ENCODE measurements at regions not wholly inside any gene's neighbourhood (a gene's known extent, or its start where the extent isn't known, plus 50 kb on each side); places are given as distances from the start of the nearest gene placed in this dataset.

- no peaks in the 10 kb centered on the region for H4K20me1 ChIP-seq (ENCODE audit: insufficient read depth, low read length, poor library complexity, severe bottlenecking)
- TF ChIP-seq CTCF (conservative IDR thresholded peaks at IDR 0.05; ENCODE audit: low read length), result no peak
- no peak for TF ChIP-seq EZH2phosphoT487 (IDR thresholded peaks at IDR 0.05; ENCODE audit: borderline replicate concordance)
- no peaks in the 10 kb centered on the region for H3K9me2 ChIP-seq (replicated peaks; ENCODE audit: low read depth, low read length)
- H3K9me3 ChIP-seq (ENCODE audit: insufficient read depth, low read depth, low read length), result peaks cover 20% of the 10 kb centered on the region; the same call in 1 of the 2 replicates
- H3F3A ChIP-seq (ENCODE audit: low read depth), result no peaks in the 10 kb centered on the region
- no peak overlapping the region for H3K4me2 ChIP-seq (ENCODE audit: low read depth, low read length, poor library complexity, severe bottlenecking)
- no peak overlapping the region for H3K9ac ChIP-seq (ENCODE audit: low read depth, low read length, poor library complexity, severe bottlenecking)
- no peaks in the 10 kb centered on the region for H3K36me3 ChIP-seq (ENCODE audit: insufficient read depth, low read length)
- no peak overlapping the region for H2AFZ ChIP-seq (ENCODE audit: low read length)
- H3K4me1 ChIP-seq (ENCODE audit: insufficient read depth, low read length, poor library complexity, severe bottlenecking), result no peaks in the 10 kb centered on the region
- no peak overlapping the region for H3K4me3 ChIP-seq (ENCODE audit: low read length, poor library complexity, severe bottlenecking)
- no peaks in the 10 kb centered on the region for H3K27me3 ChIP-seq (ENCODE audit: insufficient read depth, low read length, poor library complexity, severe bottlenecking)
- no peaks in the 10 kb centered on the region for H3K79me2 ChIP-seq (ENCODE audit: insufficient read depth, low read length)
These were observed 288.5 kb downstream of the TCERG1L start for GRCh38 chr10:131022981-131023380.

GRCh38 chr10:131024259-131025131, 287.0 kb downstream of the TCERG1L start:
- no peaks in the 10 kb centered on the region for H3K4me1 ChIP-seq (ENCODE audit: insufficient read depth, low read length, poor library complexity, severe bottlenecking)

DNA sequence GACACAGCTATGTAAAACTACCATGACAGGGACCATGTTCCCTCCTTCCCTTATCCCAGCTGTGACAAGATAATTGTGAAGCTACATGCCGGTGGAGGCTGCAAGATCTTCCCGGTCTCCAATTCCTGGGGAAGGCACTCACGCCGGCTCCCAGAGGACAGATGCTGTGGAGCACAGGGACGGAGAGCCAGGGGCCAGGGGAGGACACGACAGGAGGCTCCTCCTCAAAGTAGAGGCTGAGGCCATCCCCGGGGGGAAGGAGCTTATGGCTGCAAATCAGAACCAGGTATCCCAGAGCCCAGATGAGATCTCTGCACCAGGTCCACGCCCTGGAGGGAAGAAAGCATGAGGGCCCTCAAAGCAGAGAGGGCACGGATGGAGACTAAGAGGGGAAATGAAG, 286.2 kb downstream of the TCERG1L start:
- H3K9me2 ChIP-seq (replicated peaks; ENCODE audit: low read depth, low read length), result no peaks in the 10 kb centered on the region
- no peak for TF ChIP-seq EZH2phosphoT487 (IDR thresholded peaks at IDR 0.05; ENCODE audit: borderline replicate concordance)
- no peak for TF ChIP-seq CTCF (conservative IDR thresholded peaks at IDR 0.05; ENCODE audit: low read length)
- H3K79me2 ChIP-seq (ENCODE audit: insufficient read depth, low read length), result no peaks in the 10 kb centered on the region
- H3K4me3 ChIP-seq (ENCODE audit: low read length, poor library complexity, severe bottlenecking), result no peak overlapping the region
- no peak overlapping the region for H3K4me2 ChIP-seq (ENCODE audit: low read depth, low read length, poor library complexity, severe bottlenecking)
- H3K36me3 ChIP-seq (ENCODE audit: insufficient read depth, low read length), result no peaks in the 10 kb centered on the region
- H3K4me1 ChIP-seq (ENCODE audit: insufficient read depth, low read length, poor library complexity, severe bottlenecking), result no peaks in the 10 kb centered on the region
- no peak overlapping the region for H2AFZ ChIP-seq (ENCODE audit: low read length)
- no peak overlapping the region for H3K9ac ChIP-seq (ENCODE audit: low read depth, low read length, poor library complexity, severe bottlenecking)
- H3K27me3 ChIP-seq (ENCODE audit: insufficient read depth, low read length, poor library complexity, severe bottlenecking), result no peaks in the 10 kb centered on the region
- H3F3A ChIP-seq (ENCODE audit: low read depth), result no peaks in the 10 kb centered on the region
- H3K9me3 ChIP-seq (ENCODE audit: insufficient read depth, low read depth, low read length), result peaks cover 20% of the 10 kb centered on the region; the same call in 1 of the 2 replicates
- no peaks in the 10 kb centered on the region for H4K20me1 ChIP-seq (ENCODE audit: insufficient read depth, low read length, poor library complexity, severe bottlenecking)

More at GRCh38 chr10:131024259-131025131, 287.0 kb downstream of the TCERG1L start:
- H3K36me3 ChIP-seq (ENCODE audit: insufficient read depth, low read length), result no peaks in the 10 kb centered on the region
- peaks cover 20% of the 10 kb centered on the region; the same call in 1 of the 2 replicates for H3K9me3 ChIP-seq (ENCODE audit: insufficient read depth, low read depth, low read length)
- no peaks in the 10 kb centered on the region for H3F3A ChIP-seq (ENCODE audit: low read depth)
- H2AFZ ChIP-seq (ENCODE audit: low read length), result no peak overlapping the region
- H3K4me3 ChIP-seq (ENCODE audit: low read length, poor library complexity, severe bottlenecking), result no peak overlapping the region
- no peaks in the 10 kb centered on the region for H3K27me3 ChIP-seq (ENCODE audit: insufficient read depth, low read length, poor library complexity, severe bottlenecking)
- TF ChIP-seq EZH2phosphoT487 (IDR thresholded peaks at IDR 0.05; ENCODE audit: borderline replicate concordance) (no peak), CTCF (conservative IDR thresholded peaks at IDR 0.05; ENCODE audit: low read length) (no peak)
- no peaks in the 10 kb centered on the region for H4K20me1 ChIP-seq (ENCODE audit: insufficient read depth, low read length, poor library complexity, severe bottlenecking)
- no peak overlapping the region for H3K9ac ChIP-seq (ENCODE audit: low read depth, low read length, poor library complexity, severe bottlenecking)
- no peaks in the 10 kb centered on the region for H3K9me2 ChIP-seq (replicated peaks; ENCODE audit: low read depth, low read length)
- H3K4me2 ChIP-seq (ENCODE audit: low read depth, low read length, poor library complexity, severe bottlenecking), result no peak overlapping the region
- no peaks in the 10 kb centered on the region for H3K79me2 ChIP-seq (ENCODE audit: insufficient read depth, low read length)
